Stomach (tissue), 4 donors: ENCODE measurements at regions not wholly inside any gene's neighbourhood (a gene's known extent, or its start where the extent isn't known, plus 50 kb on each side); places are given as distances from the start of the nearest gene placed in this dataset.

Source experiments
- EP300 ChIP-seq: sonication (generic); formaldehyde crosslinking; IDR thresholded peaks from one replicate; pipeline ENCODE4 v1.6.1; 2017; ENCODE audit warnings: antibody characterized with exemption
- POLR2A ChIP-seq, 4 donors: fragments of 450-650 bp; IDR thresholded peaks; one replicate each; pipeline ENCODE4 v1.6.1; 2016; ENCODE audit warnings: antibody characterized with exemption in 4 of 4, control low read depth in 2 of 4, mild to moderate bottlenecking in 1 of 4, moderate library complexity in 1 of 4
- POLR2AphosphoS5 ChIP-seq, 3 donors: sonication (generic); formaldehyde crosslinking; IDR thresholded peaks; one replicate each; pipeline ENCODE4 v1.6.1; 2016; ENCODE audit warnings: antibody characterized with exemption in 3 of 3
- TF ChIP-seq, protein P1 (sequence below), 7 experiments: fragments of 450-650 bp in 4 of 7; fragments of 200-600 bp in 3 of 7; sonication (generic) in 3 of 7; IDR thresholded peaks; one replicate each; pipeline ENCODE4 v1.5.1; 2016 to 2019; ENCODE audit warnings: antibody characterized with exemption in 7 of 7, control low read depth in 2 of 7, mild to moderate bottlenecking in 1 of 7

DNA sequence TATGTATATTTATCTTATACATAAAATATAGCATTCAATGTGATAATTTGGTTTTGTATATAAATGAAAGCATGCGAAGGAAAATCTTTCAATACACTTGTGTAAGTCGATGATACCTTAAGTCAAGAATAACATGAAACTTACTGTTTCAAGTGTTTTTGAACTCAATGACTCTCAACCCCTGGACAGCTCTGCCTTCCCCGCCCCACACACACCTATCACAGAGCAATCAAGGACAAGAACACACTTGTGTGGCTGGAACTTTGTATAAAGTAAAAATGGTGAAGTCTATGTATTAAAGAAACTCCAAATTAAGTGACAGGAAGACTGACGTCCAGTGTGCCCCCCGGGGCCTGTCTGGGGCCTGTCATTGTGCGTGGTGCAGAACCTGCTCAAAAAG, 478.6 kb upstream of the AKR1E2 start:
- TF ChIP-seq, protein P1, sequence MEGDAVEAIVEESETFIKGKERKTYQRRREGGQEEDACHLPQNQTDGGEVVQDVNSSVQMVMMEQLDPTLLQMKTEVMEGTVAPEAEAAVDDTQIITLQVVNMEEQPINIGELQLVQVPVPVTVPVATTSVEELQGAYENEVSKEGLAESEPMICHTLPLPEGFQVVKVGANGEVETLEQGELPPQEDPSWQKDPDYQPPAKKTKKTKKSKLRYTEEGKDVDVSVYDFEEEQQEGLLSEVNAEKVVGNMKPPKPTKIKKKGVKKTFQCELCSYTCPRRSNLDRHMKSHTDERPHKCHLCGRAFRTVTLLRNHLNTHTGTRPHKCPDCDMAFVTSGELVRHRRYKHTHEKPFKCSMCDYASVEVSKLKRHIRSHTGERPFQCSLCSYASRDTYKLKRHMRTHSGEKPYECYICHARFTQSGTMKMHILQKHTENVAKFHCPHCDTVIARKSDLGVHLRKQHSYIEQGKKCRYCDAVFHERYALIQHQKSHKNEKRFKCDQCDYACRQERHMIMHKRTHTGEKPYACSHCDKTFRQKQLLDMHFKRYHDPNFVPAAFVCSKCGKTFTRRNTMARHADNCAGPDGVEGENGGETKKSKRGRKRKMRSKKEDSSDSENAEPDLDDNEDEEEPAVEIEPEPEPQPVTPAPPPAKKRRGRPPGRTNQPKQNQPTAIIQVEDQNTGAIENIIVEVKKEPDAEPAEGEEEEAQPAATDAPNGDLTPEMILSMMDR (IDR thresholded peaks at IDR 0.05): no peak
- no peak for TF ChIP-seq POLR2A (IDR thresholded peaks at IDR 0.05)
- TF ChIP-seq EP300: no peak
- no peak for TF ChIP-seq POLR2AphosphoS5 (IDR thresholded peaks at IDR 0.05)
